Neural cell (in vitro differentiated cells): ENCODE measurements at regions not wholly inside any gene's neighbourhood (a gene's known extent, or its start where the extent isn't known, plus 50 kb on each side); places are given as distances from the start of the nearest gene placed in this dataset.

Experiments used
- H2AFZ ChIP-seq: fragments of 200-600, 300-800 bp; sonication (generic), shearing (Covaris generic); 2 replicates; pipeline ENCODE4 v1.6.0; 2014; ENCODE audit warnings: low read depth, mild to moderate bottlenecking, antibody characterized with exemption, low read length, moderate library complexity
- H3F3A ChIP-seq: fragments of 200-600 bp; shearing (Covaris generic); 2 replicates; pipeline ENCODE4 v1.6.1; 2016; ENCODE audit warnings: mild to moderate bottlenecking, moderate library complexity, mixed read lengths, antibody characterized with exemption, low read length; ENCODE audit not compliant: insufficient read depth, poor library complexity, severe bottlenecking
- H3K27ac ChIP-seq: fragments of 200-600, 300-800 bp; sonication (generic), shearing (Covaris generic); 2 replicates; pipeline ENCODE4 v1.5.1; 2014; ENCODE audit warnings: mild to moderate bottlenecking, low read length, moderate library complexity
- H3K27me3 ChIP-seq: fragments of 300-800, 200-600 bp; sonication (generic), shearing (Covaris generic); 2 replicates; pipeline ENCODE4 v1.6.0; 2014; ENCODE audit warnings: mild to moderate bottlenecking, low read depth, low read length, moderate library complexity; ENCODE audit not compliant: insufficient read depth
- H3K36me3 ChIP-seq: fragments of 300-800, 200-600 bp; sonication (generic), shearing (Covaris generic); 2 replicates; pipeline ENCODE4 v1.5.1; 2014; ENCODE audit warnings: mild to moderate bottlenecking, antibody characterized with exemption, low read length, moderate library complexity; ENCODE audit not compliant: insufficient read depth
- H3K4me2 ChIP-seq: fragments of 300-800, 200-600 bp; sonication (generic), shearing (Covaris generic); 2 replicates; pipeline ENCODE4 v1.6.0; 2014; ENCODE audit warnings: mild to moderate bottlenecking, low read length
- H3K4me3 ChIP-seq: fragments of 300-800, 200-600 bp; sonication (generic), shearing (Covaris generic); 2 replicates; pipeline ENCODE4 v1.5.1; 2014; ENCODE audit warnings: mild to moderate bottlenecking, low read length, moderate library complexity
- H3K79me2 ChIP-seq: fragments of 200-600 bp; shearing (Covaris generic); replicated peaks from 2 replicates; pipeline ENCODE4 v1.6.0; 2014; ENCODE audit warnings: mild to moderate bottlenecking, low read length, moderate library complexity; ENCODE audit not compliant: insufficient read depth
- H3K9ac ChIP-seq: fragments of 300-800, 200-600 bp; sonication (generic), shearing (Covaris generic); 2 replicates; pipeline ENCODE4 v1.6.1; 2016; ENCODE audit warnings: mild to moderate bottlenecking, low read length, mixed read lengths
- H3K9me2 ChIP-seq: fragments of 200-600 bp; shearing (Covaris generic); 2 replicates; pipeline ENCODE4 v1.6.1; 2016; ENCODE audit warnings: mild to moderate bottlenecking, low read length, mixed read lengths; ENCODE audit not compliant: insufficient read depth
- H3K9me3 ChIP-seq: fragments of 200-600, 300-800 bp; sonication (generic), shearing (Covaris generic); 2 replicates; pipeline ENCODE4 v1.6.1; 2016; ENCODE audit warnings: mild to moderate bottlenecking, mixed run types, low read length, moderate library complexity, mixed read lengths
- H4K20me1 ChIP-seq: fragments of 200-600 bp; shearing (Covaris generic); 2 replicates; pipeline ENCODE4 v1.6.1; 2016; ENCODE audit warnings: mild to moderate bottlenecking, mixed run types; ENCODE audit not compliant: insufficient read depth
- EP300 ChIP-seq: fragments of 450-650 bp; conservative IDR thresholded peaks from 2 replicates; pipeline ENCODE4 v1.6.1; 2014; ENCODE audit warnings: antibody characterized with exemption, mild to moderate bottlenecking, moderate library complexity; ENCODE audit not compliant: poor library complexity, severe bottlenecking
- EZH2 ChIP-seq: fragments of 200-600, 300-800 bp; shearing (Covaris generic), sonication (generic); IDR thresholded peaks from 2 replicates; pipeline ENCODE4 v1.6.1; 2014; ENCODE audit warnings: antibody characterized with exemption, low read length, borderline replicate concordance, mild to moderate bottlenecking; ENCODE audit not compliant: insufficient read depth, poor library complexity, severe bottlenecking
- MXI1 ChIP-seq: fragments of 450-650 bp; conservative IDR thresholded peaks from 2 replicates; pipeline ENCODE4 v1.6.1; 2014; ENCODE audit warnings: antibody characterized with exemption, mild to moderate bottlenecking; ENCODE audit not compliant: poor library complexity, severe bottlenecking
- POLR2AphosphoS5 ChIP-seq: IDR thresholded peaks from 2 replicates; pipeline ENCODE4 v1.6.1; 2012
- RAD21 ChIP-seq: fragments of 450-650 bp; conservative IDR thresholded peaks from 2 replicates; pipeline ENCODE4 v1.6.1; 2014; ENCODE audit warnings: antibody characterized with exemption, mild to moderate bottlenecking, moderate library complexity
- SMC3 ChIP-seq: fragments of 450-650 bp; conservative IDR thresholded peaks from 2 replicates; pipeline ENCODE4 v1.6.1; 2014; ENCODE audit warnings: antibody characterized with exemption, mild to moderate bottlenecking, moderate library complexity; ENCODE audit not compliant: poor library complexity
- TAF1 ChIP-seq: IDR thresholded peaks from 2 replicates; pipeline ENCODE4 v1.6.1; 2012; ENCODE audit warnings: low read depth
- TF ChIP-seq, protein P1 (sequence below): IDR thresholded peaks from 2 replicates; pipeline ENCODE4 v1.6.1; 2012; ENCODE audit warnings: borderline replicate concordance
- TF ChIP-seq, protein P2 (sequence below): fragments of 450-650 bp; IDR thresholded peaks from 2 replicates; pipeline ENCODE4 v1.5.1; 2014; ENCODE audit warnings: antibody characterized with exemption, mild to moderate bottlenecking, moderate library complexity; ENCODE audit not compliant: poor library complexity, severe bottlenecking

DNA sequence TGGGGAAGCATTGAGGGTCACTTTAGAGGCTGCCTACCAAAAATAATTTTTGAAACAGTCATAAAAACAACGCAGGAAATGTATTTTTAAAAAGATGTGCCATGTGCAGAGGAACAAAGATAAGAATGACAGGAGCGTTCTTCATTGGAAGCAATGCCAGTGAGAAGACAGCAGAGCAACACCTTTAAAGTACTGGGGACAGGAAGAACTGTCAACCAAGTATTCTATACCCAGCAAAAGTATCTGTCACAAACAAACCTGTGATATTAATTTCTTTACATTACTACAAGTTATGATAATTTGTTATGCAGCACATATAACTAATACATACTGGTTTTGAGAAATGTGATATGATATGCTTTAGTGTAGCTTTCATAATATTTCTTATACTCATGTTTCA lies 675.6 kb downstream of the IRX1 start:
- no peaks in the 10 kb centered on the region for H3K36me3 ChIP-seq
- H3K9me3 ChIP-seq = no peaks in the 10 kb centered on the region
- no peak overlapping the region for H2AFZ ChIP-seq
- TF ChIP-seq, protein P1, sequence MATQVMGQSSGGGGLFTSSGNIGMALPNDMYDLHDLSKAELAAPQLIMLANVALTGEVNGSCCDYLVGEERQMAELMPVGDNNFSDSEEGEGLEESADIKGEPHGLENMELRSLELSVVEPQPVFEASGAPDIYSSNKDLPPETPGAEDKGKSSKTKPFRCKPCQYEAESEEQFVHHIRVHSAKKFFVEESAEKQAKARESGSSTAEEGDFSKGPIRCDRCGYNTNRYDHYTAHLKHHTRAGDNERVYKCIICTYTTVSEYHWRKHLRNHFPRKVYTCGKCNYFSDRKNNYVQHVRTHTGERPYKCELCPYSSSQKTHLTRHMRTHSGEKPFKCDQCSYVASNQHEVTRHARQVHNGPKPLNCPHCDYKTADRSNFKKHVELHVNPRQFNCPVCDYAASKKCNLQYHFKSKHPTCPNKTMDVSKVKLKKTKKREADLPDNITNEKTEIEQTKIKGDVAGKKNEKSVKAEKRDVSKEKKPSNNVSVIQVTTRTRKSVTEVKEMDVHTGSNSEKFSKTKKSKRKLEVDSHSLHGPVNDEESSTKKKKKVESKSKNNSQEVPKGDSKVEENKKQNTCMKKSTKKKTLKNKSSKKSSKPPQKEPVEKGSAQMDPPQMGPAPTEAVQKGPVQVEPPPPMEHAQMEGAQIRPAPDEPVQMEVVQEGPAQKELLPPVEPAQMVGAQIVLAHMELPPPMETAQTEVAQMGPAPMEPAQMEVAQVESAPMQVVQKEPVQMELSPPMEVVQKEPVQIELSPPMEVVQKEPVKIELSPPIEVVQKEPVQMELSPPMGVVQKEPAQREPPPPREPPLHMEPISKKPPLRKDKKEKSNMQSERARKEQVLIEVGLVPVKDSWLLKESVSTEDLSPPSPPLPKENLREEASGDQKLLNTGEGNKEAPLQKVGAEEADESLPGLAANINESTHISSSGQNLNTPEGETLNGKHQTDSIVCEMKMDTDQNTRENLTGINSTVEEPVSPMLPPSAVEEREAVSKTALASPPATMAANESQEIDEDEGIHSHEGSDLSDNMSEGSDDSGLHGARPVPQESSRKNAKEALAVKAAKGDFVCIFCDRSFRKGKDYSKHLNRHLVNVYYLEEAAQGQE = no peak
- TF ChIP-seq EZH2 = no peak
- TF ChIP-seq EP300 = no peak
- no peak for TF ChIP-seq TAF1
- TF ChIP-seq, protein P2, sequence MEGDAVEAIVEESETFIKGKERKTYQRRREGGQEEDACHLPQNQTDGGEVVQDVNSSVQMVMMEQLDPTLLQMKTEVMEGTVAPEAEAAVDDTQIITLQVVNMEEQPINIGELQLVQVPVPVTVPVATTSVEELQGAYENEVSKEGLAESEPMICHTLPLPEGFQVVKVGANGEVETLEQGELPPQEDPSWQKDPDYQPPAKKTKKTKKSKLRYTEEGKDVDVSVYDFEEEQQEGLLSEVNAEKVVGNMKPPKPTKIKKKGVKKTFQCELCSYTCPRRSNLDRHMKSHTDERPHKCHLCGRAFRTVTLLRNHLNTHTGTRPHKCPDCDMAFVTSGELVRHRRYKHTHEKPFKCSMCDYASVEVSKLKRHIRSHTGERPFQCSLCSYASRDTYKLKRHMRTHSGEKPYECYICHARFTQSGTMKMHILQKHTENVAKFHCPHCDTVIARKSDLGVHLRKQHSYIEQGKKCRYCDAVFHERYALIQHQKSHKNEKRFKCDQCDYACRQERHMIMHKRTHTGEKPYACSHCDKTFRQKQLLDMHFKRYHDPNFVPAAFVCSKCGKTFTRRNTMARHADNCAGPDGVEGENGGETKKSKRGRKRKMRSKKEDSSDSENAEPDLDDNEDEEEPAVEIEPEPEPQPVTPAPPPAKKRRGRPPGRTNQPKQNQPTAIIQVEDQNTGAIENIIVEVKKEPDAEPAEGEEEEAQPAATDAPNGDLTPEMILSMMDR = no peak
- H3K9me2 ChIP-seq = no peaks in the 10 kb centered on the region
- no peaks in the 10 kb centered on the region for H3K27me3 ChIP-seq
- no peaks in the 10 kb centered on the region for H4K20me1 ChIP-seq
- no peak overlapping the region for H3K9ac ChIP-seq
- H3K4me2 ChIP-seq = no peak overlapping the region
- H3K4me3 ChIP-seq = no peak overlapping the region
- H3K79me2 ChIP-seq = no peaks in the 10 kb centered on the region
- H3K27ac ChIP-seq = no peak overlapping the region
- H3F3A ChIP-seq = no peaks in the 10 kb centered on the region

DNA sequence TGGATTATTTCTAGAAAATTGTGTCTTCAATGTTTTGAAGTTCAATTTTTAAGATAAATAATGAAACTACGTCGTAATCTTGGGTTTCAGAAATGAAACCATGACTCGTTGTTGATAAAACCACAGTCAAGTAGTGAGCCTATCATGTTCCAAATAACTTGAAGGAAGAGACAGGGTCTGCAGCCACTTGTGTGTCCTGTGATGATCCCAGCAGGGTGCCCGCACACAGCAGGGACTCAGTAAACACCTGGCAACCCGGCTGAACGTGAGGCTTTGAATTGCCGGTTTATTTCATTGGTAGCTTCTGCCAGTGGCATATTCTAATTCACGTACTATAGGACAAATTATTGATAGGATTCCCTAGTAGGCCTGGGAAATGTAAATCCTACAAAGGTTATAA lies 679.6 kb downstream of the IRX1 start:
- Histone ChIP-seq H3K27me3 (no peaks in the 10 kb centered on the region), H3K36me3 (no peaks in the 10 kb centered on the region), H3K9me2 (no peaks in the 10 kb centered on the region), H3K9ac (no peak overlapping the region), H2AFZ (no peak overlapping the region), H3K4me3 (no peak overlapping the region), H3K4me2 (no peak overlapping the region), H3K9me3 (no peaks in the 10 kb centered on the region), H3F3A (no peaks in the 10 kb centered on the region), H3K27ac (no peak overlapping the region), H3K79me2 (no peaks in the 10 kb centered on the region), H4K20me1 (no peaks in the 10 kb centered on the region)
- TF ChIP-seq EZH2 (no peak), TAF1 (no peak), RAD21 (no peak), POLR2AphosphoS5 (no peak), SMC3 (no peak), EP300 (no peak), MXI1 (no peak)
- TF ChIP-seq, protein P2 = no peak
- TF ChIP-seq, protein P1 = no peak
